ENCODE measurements at regions not wholly inside any gene's neighbourhood (a gene's known extent, or its start where the extent isn't known, plus 50 kb on each side); places are given as distances from the start of the nearest gene placed in this dataset.

DNA sequence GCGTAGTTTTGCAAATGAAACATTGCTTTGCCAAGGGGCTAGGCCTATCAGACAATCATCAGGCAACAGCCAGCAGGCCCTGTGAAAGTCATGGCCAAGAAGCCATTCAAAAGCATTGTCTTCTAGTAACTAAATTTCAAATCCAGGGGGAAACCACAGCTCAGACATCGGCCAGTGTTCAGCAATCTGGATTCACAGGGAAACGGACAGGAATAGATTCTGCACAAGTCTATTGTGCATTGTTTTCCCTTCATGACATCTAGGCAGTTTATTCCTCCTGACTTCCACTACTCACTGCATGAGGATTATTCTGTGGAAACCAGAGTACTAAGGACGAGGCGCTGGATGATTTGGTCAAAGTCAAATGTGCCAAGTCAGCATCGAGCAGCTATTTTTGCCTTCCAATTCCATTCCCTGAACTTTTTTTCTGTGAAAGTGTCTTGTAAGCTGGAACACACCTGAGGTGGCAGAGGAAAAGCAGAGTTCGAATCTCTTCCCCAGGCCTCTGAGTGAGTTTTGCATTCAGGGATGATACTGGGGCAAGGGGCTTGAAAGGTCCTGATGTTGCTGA lies 75.4 kb downstream of the VCPKMT start:
- no peak for DNase-seq

DNA sequence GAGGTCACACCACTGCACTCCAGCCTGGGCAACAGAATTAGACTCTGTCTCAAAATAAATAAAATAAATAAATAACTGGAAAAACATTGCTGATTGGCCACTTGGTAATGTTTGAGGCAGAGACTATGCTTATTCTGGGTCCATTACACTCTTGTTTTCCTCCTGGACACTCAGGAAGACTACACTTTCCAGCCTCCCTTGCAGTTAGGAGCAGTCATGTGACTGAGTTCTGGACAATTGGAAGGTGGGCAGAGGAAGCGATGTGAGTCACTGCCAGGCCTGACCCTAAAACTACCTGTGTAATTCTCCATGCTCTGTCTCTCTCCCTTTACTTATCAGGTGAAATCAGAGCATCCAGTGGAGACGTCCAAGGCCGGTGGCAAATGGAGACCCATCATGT lies 74.4 kb downstream of the VCPKMT start:
- DNase-seq, result no peak

DNA sequence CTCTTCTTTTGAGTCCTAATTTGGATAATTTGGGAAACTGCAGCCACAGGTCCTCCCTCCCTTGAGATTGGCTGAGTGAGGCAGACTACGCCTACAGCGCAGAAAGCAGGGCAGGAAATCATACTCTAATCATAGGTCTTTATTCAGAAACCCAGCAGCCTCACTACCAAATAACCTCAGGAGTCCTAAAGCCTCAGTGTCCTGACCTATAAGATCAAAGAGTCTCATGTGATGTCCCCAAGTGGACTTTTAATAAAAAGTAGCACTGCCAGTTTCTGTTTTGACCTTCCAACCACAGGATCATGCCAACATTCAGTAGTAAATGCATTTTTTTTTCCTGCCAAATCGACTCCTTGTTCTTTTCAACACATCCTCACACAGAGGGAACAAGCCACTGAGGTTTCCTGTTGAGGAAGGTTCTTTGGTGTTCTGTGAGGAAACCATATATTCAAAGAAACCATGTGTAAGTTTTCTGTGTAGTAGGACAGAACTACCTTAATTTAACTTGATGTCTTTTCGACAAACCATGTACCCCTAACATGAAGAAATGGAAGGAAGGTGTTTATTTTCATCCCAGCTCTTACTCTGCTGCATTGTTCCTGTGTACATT lies 72.2 kb downstream of the VCPKMT start:
- peak; percentile 49 for DNase-seq

DNA sequence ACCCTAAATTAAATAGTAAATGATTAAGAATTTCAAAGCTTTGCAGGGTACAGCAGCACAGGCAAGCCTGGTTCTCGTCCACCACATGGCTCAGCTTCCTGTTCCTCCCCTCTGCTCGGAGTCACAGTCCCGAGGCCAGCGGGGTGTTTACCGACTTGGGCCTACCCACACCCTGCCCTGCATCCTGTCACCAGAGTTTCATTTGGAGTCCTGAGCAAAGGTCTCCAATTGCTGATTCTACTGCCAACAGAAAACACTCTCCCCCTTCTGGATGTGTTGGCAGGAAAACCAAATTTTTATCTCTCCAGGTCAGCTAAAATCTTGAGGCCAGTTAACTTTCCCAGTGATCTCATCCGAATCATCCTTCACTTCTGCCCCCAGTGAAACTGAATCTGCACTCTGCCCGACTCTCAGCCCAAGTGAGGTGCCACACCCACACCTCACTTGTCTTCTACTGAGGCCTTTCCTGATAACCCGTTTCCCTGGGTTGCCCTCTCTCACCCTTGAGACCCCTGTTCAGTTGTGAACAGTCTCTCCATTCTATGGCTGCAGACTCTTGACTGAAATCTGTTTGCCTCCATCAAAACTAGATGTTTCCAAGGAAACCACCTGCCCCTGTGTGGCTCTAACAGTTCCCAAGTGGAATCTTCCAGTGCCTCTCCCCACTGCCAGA lies 71.2 kb downstream of the VCPKMT start:
- DNase-seq, result peak; percentile 76

DNA sequence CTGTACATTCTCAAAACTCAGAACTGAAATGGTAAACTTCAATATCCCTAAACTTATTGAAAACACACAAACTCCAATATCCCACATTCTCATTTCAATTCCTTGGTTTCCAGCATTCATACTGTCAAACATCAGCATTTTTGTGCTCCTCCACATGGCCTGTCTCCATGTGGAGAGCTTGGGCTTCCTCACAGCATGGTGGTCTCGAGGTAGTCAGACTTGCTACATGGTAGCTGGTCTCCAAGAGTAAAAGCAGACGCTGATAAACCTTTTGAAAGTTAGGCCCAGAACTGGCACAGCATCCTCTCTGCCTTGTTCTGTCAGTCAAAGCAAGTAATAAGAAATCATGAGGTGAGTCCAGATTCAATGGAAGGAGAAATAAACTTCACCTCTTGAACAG lies 70.5 kb downstream of the VCPKMT start:
- DNase-seq, result no peak

DNA sequence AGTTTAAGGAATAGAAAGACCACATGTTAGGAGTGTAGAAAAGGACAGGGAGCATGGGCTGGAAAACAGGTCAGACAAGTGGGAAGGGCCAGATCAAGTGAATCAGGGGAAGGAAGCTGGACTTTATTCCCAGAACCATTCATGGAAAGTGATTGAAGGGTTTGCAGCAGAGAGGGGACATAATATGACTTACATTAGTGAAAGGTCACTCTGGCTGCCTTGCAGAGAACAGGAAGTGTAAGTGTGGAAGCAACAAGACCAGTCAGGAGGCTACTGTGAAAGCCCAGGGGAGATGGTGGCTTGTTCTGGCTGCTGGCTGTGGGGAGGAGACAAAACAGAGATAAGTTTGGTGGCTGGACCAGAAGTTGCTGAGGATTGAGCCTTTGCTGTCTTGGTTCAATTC lies 69.1 kb downstream of the VCPKMT start:
- DNase-seq, result no peak

DNA sequence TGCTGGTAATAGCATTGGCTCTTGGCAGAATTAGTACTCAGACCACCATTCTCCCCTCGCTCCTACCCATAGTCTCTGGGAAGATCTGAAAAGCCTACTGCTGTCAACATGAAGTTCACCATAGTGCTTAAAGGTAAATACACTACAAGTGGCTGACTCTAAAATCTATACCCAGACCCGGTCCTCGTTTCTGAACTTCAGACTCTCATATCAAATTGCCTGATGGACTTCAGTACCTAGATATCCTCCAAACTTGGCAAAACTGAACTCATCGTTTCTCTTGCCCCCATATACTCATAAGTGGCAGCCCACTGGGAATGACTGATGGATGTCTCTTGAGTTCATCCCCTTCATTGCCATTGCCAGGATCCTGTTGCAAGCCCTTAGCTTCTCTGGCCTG lies 67.3 kb downstream of the VCPKMT start:
- DNase-seq, result no peak

DNA sequence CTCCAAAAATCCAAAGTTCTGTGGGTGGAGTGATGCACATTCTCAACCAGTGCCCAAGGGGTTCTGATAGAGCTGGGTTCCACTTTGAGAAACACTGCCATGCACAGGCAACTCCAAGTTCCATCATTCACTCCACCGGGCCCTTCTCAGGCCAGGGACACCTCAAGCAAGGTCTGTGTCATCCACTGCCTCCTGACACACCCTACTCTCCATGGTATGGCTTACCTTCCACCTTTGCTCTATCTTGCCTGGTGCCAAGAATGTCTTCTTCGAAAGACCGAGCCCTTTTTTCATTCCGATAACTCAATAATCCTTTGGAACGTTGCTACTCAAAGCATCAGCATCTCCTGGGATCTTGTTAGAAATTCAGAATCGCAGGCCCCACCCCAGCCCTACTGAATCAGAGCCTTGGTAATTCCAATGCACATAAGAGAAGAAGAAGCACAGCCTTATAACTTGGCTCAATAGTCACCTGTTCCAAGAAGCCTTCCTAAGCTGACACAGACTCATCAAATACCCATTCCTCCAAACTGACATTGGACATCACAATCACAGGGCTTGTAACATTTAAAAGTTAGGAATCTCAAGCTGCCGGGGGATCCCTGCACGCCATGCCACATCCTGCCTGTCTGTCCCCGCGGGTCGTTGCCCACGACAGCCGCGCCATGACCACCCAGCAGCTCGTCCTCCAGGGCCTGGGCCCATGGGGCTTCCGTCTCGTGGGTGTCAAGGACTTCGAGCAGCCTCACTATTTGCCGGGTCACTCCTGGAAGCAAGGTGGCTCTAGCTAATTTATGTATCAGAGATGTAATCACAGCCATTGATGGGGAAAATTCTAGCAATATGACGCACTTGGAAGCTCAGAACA lies 66.4 kb downstream of the VCPKMT start:
- no peak for DNase-seq

DNA sequence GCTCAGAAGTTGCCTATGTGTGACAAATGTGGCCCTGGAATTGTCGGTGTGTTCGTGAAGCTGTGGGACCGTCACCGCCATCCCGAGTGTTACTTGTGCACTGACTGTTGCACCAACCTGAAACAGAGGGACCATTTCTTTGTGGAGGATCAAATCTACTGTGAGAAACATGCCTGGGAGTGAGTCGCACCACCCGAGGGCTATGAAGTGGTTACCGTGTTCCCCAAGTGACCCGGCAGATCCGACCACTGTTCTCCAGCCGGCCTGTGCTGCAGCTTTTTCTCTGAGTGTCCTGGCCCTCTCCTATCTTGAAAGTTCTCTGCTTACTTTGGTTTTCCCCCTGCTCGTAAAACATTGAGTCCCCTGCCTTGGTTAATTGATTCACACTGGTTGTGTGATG lies 65.3 kb downstream of the VCPKMT start:
- DNase-seq, result no peak

DNA sequence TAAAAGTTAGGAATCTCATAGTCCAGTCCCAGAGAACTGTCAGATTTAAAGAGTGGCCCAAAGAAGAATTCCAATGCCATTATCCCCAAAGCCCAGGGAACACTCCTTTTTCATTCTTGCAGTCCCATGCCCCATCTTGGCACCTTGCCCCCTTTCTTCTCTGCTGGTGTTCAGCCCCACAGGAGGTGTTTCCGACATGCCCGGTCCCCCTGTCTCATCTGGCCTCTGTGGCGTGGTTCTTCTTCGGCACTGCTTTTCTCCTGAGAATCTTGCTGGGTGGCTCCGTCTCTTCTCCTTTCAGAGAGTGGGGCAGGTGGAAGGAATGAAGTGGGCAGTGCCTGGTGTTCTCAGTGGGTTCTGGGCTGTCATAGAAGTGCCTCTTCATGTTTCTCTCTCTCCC lies 64.7 kb downstream of the VCPKMT start:
- no peak for DNase-seq

DNA sequence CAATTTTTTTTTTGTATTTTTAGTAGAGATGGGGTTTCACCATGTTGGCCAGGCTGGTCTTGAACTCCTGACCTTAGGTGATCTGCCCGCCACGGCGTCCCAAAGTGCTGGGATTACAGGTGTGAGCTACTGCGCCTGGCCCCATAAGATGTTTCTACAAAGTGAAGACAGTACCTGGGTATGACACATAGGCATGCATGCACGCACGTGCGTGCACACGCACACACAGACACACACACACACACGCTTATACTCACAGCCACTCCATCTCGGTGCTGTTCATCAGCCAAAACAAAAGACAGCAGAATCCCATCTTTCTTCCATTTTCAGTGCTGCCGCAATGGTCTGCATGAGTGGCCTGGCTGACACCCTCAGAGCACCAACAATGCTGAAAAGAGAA lies 63.9 kb downstream of the VCPKMT start:
- DNase-seq, result no peak

DNA sequence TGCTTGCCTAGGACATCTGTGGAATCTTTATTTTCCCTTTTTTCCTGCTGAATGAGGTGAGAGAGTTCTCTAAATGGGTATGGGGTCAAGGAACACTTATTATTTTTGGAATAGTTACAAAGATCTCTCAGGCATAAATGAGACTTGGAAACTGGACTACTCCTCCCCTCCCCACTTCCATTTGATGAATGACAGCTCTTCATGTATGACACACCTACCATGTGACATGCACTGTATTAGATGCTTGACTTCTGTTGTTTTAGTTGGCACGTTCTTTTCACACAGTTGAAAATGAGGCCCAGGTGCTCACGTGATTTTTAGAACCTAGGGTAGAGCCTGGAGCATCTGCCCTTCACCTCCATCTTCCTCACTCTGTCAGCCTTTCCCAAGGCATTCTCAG lies 62.4 kb downstream of the VCPKMT start:
- no peak for DNase-seq

DNA sequence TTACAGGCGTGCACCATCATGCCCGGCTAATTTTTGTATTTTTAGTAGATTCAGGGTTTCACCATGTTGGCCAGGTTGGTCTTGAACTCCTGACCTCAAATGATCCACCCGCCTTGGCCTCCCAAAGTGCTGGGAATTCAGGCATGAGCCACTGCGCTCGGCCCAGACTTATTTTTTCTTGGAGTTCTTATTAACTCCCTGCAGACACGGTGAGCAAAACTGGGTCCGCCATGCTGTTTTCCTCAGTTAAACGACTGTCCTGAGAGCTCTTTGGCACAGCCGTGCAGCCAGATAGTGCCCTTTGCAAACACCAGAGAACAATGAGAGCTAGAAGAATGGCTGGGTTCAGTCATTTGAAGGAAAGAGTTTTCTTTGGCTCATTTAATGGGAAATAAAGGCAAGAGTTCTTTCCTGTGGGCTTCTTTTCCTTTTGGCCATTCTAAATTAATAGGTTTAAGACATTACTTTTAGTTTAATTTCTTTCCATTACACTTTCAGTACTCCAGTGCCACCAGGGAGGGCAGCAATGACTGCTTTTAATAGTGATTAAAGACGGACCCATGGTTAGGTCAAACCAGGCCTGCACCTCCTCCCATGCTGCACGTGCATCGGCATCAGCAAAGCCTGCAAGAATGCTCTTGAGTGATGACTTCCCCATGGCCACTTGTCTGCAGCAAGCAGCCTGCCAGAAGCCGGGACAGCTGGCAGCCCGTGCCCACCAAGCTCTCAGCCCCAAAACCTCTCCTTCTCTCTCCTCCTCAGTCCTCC lies 60.7 kb downstream of the VCPKMT start:
- peak; percentile 25 for DNase-seq

DNA sequence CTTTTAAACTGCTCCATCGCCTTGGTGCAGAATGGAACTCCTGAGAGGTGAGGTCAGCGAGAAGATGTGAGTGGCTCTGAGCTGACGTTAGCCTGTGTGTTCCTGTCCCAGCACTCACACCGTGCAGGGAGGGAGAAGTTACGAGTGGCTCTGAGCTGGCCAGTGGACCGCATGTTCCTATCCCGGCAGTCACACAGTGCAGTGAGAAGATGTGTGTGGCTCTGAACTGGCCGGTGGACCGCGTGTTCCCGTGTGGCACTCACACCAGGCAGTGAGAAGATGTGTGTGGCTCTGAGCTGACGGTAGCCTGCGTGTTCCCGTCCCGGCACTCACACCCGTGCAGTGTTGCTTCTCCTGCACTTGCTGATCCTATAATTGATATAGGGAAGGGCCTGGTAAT lies 59.9 kb downstream of the VCPKMT start:
- DNase-seq, result no peak

DNA sequence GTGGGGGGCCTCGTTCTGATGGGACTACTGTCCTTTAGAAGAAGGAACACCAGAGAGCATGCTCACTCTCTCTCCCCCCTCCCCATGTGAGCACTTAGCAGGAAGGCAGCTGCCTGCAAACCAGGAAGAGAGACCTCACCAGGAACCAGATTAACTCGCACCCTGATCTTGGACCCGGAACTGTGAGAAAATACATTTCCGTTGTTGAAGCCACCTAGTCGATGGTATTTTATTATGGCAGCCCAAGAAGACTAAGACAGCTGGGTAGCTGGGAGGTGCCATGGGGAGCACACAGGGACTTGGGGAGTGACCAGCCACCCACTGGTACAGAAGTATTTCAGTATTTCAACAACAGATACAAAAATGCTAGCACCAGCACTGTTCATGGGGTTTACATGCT lies 59.0 kb downstream of the VCPKMT start:
- no peak for DNase-seq

DNA sequence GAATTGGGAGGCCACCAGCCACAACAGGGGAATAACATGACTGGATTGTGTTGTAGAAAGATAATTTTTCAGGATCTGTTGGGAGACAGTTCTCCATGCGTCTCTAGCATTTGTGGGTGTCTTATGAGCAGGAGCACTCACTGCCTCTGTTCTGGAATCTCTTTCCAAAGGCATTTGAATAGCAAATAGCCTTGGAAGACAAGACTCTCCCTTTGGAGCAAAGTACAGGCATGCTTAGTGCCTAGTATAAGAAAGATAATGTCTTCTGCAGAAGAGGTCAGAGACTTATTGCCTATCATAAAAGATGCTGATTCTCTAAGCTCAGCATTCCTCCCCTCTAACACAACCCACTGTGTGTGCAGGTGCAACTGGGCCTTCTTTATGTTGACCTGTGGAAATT lies 58.3 kb downstream of the VCPKMT start:
- DNase-seq, result no peak
